ENCODE measurements at regions not wholly inside any gene's neighbourhood (a gene's known extent, or its start where the extent isn't known, plus 50 kb on each side); places are given as distances from the start of the nearest gene placed in this dataset.

- no peak overlapping the region for H3K4me3 ChIP-seq (ENCODE audit: low read length)
- TF ChIP-seq, protein P1, sequence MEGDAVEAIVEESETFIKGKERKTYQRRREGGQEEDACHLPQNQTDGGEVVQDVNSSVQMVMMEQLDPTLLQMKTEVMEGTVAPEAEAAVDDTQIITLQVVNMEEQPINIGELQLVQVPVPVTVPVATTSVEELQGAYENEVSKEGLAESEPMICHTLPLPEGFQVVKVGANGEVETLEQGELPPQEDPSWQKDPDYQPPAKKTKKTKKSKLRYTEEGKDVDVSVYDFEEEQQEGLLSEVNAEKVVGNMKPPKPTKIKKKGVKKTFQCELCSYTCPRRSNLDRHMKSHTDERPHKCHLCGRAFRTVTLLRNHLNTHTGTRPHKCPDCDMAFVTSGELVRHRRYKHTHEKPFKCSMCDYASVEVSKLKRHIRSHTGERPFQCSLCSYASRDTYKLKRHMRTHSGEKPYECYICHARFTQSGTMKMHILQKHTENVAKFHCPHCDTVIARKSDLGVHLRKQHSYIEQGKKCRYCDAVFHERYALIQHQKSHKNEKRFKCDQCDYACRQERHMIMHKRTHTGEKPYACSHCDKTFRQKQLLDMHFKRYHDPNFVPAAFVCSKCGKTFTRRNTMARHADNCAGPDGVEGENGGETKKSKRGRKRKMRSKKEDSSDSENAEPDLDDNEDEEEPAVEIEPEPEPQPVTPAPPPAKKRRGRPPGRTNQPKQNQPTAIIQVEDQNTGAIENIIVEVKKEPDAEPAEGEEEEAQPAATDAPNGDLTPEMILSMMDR (IDR thresholded peaks at IDR 0.05; ENCODE audit: insufficient read depth, low read depth, low read length, missing control alignments), result no peak
- DNase-seq (ENCODE audit: low read depth), result peak; percentile 95
These were observed 229.4 kb upstream of the GATB start for GRCh38 chr4:151990201-151990600.

GRCh38 chr4:151988591-151988990 lies 227.8 kb upstream of the GATB start:
- no peak for DNase-seq (ENCODE audit: low read depth)
- TF ChIP-seq, protein P1 (IDR thresholded peaks at IDR 0.05; ENCODE audit: insufficient read depth, low read depth, low read length, missing control alignments), result no peak
- H3K4me3 ChIP-seq (ENCODE audit: low read length), result no peak overlapping the region

DNA sequence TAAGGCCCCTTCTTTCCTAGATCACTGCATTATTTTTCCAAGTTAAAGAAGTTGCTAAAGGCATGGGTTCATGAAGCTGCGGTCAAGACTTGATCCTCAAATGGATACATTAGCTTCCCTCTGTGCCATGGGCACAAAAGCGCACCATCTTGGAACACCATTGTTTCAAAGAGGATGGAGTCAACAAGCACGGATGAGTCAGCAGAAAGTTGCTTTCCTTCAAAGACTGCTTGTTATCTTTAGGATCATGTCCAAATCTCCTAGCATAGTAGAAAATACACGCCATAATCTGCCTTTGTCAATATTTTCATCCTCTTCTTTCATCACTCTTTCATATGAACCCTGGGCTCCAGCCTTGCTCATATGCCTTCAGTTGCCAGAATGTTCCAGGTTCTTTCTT lies 226.8 kb upstream of the GATB start:
- TF ChIP-seq, protein P1 (IDR thresholded peaks at IDR 0.05; ENCODE audit: insufficient read depth, low read depth, low read length, missing control alignments), result no peak
- H3K4me3 ChIP-seq (ENCODE audit: low read length), result no peak overlapping the region
- peak; percentile 18 for DNase-seq (ENCODE audit: low read depth)

GRCh38 chr4:151983854-151984253 lies 223.0 kb upstream of the GATB start:
- H3K4me3 ChIP-seq (ENCODE audit: low read length), result no peak overlapping the region
- no peak for DNase-seq (ENCODE audit: low read depth)
- TF ChIP-seq, protein P1 (IDR thresholded peaks at IDR 0.05; ENCODE audit: insufficient read depth, low read depth, low read length, missing control alignments), result no peak

DNA sequence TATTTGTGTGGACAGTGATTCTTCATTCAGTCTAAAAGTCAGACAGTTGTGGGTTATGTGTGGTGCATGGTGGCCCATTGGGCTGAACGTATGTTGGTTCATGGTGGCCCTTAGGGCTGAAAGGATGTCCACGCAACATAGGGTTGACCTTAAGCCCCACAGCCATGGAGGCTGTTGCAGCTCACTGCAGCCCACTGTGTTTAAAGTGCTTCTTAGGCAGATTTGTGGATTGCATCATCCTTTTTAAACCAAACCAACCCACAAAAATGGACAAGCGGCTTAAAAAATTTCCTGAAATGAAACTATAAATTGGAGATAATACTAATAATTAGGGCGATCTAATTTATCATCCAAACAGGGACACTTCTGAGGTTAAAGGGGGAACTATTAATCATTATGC lies 219.0 kb upstream of the GATB start:
- TF ChIP-seq, protein P1 (IDR thresholded peaks at IDR 0.05; ENCODE audit: insufficient read depth, low read depth, low read length, missing control alignments), result no peak
- no peak overlapping the region for H3K4me3 ChIP-seq (ENCODE audit: low read length)
- no peak for DNase-seq (ENCODE audit: low read depth)

DNA sequence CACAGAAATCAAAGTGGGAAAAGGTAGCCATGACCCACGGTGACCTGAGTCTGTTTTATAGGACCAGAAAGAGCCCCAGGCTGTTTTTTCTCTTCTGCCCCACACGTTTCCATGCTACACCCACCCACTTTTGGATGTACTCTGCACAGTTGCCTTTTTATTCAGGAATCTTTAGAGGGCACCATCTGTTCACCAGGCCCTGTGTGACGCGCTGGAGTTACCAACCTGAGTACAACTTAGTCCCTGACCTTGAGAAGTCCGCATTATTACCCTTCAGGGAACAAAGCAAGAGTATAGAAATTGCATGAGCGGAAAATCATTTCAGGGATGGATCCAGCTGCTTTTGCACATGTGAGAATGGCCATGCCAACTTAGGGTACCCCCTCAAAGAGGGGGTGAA lies 207.8 kb upstream of the GATB start:
- TF ChIP-seq, protein P1 (IDR thresholded peaks at IDR 0.05; ENCODE audit: insufficient read depth, low read depth, low read length, missing control alignments), result no peak
- no peak for DNase-seq (ENCODE audit: low read depth)

DNA sequence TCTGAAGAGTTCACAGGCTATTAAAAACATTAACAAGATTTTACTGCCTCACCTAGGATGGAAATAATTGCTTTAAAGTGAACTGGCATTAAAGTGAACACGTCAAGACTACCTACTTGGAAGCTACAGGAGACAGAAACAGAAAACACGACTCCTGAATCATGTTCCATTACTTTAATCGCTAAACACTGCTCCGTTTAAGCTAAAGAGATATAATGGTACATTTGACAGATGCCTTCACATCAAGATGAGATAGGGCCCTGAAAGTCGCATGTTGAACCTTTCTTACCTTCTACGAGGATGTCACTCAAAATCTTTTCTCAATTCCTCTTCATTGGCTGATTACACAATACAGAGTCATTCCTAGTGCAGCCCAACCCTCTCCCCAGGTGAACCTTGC lies 206.3 kb upstream of the GATB start:
- DNase-seq (ENCODE audit: low read depth), result peak; percentile 28
- TF ChIP-seq, protein P1 (IDR thresholded peaks at IDR 0.05; ENCODE audit: insufficient read depth, low read depth, low read length, missing control alignments), result no peak

More for the DNA sequence above, 207.8 kb upstream of the GATB start:
- H3K4me3 ChIP-seq (ENCODE audit: low read length), result no peak overlapping the region

More for the DNA sequence above, 206.3 kb upstream of the GATB start:
- H3K4me3 ChIP-seq (ENCODE audit: low read length), result no peak overlapping the region

Measured in epithelial cell of esophagus (primary cell).